PFSK-1 (cell line): ENCODE measurements at regions not wholly inside any gene's neighbourhood (a gene's known extent, or its start where the extent isn't known, plus 50 kb on each side); places are given as distances from the start of the nearest gene placed in this dataset.

Experiments
- REST ChIP-seq, 2 experiments: IDR thresholded peaks; 2 replicates each; pipeline versions ENCODE4 v1.6.1 to v1.8.0; 2011 to 2012; ENCODE audit warnings: low read depth in 2 of 2, low read length in 2 of 2, control low read depth in 1 of 2, inconsistent platforms in 1 of 2, mild to moderate bottlenecking in 1 of 2, moderate library complexity in 1 of 2; ENCODE audit not compliant: insufficient read depth in 1 of 2
- SIN3A ChIP-seq: IDR thresholded peaks from 2 replicates; pipeline ENCODE4 v1.6.1; 2012; ENCODE audit warnings: mild to moderate bottlenecking, low read length, moderate library complexity, borderline replicate concordance; ENCODE audit not compliant: insufficient read depth

GRCh38 chr4:62159306-62159705 is 959.2 kb downstream of the ADGRL3 start:
- no peak for TF ChIP-seq REST (IDR thresholded peaks at IDR 0.05; ENCODE audit: insufficient read depth in 1 of 2, low read depth in 2 of 2, low read length in 2 of 2)
- no peak for TF ChIP-seq SIN3A
